Skin epidermis (tissue), 12 donors: ENCODE measurements at regions not wholly inside any gene's neighbourhood (a gene's known extent, or its start where the extent isn't known, plus 50 kb on each side); places are given as distances from the start of the nearest gene placed in this dataset.
"Not testable (repeated sequence)": the region's sequence is repeated elsewhere in the genome, so short reads cannot be mapped to it uniquely, and the experiment has no call there.

Experiments used
- H3K27ac ChIP-seq, 21 experiments: fragments of 200-600 bp; sonication (generic) in 11 of 21; one replicate each; pipeline ENCODE4 v1.5.0; 2020; ENCODE audit warnings: mild to moderate bottlenecking in 3 of 21, inconsistent platforms in 2 of 21, moderate library complexity in 2 of 21
- H3K4me3 ChIP-seq, 7 experiments: fragments of 200-600 bp; sonication (generic) in 2 of 7; one replicate each; pipeline ENCODE4 v1.5.0; 2020; ENCODE audit warnings: inconsistent platforms in 2 of 7, mild to moderate bottlenecking in 2 of 7, moderate library complexity in 1 of 7

DNA sequence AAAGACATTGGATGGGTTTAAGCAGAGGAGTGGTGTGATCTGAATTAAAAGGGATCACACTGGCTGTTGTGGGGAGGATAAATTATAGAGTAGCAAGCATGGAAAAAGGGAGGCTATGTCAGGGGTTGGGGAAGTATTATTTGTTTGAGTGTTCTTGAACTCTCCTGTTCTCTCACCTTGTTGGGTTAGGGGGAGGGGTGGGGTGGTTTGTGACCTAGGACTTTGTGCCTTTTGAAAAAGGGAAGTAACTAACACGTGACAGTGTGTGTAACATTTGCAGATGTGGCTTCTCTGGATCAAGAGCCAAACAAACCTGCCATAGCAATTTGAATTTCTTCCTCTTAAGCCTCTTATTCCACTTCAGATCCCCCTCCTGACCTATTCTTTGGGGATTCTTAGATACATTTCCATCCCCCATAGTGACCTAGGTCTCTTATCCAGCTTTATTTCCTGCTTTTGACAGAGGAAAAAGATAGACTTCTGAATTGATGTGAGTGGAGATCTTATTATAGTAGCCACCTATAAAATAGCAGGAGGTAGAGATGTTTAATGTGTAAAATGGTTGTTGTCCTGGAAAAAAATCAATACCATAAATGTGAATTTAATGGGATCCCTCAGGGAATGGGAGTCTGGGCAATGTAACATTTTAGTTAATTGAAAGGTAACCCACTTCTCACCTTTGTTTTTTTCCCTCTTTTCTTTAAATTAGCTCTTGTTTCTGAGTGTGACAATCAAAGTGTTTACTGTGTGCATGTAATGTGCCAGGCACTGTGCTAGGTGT, 120.4 kb downstream of the CT47B1 start:
- H3K27ac ChIP-seq = no peak overlapping the region
- H3K4me3 ChIP-seq = no peak overlapping the region

DNA sequence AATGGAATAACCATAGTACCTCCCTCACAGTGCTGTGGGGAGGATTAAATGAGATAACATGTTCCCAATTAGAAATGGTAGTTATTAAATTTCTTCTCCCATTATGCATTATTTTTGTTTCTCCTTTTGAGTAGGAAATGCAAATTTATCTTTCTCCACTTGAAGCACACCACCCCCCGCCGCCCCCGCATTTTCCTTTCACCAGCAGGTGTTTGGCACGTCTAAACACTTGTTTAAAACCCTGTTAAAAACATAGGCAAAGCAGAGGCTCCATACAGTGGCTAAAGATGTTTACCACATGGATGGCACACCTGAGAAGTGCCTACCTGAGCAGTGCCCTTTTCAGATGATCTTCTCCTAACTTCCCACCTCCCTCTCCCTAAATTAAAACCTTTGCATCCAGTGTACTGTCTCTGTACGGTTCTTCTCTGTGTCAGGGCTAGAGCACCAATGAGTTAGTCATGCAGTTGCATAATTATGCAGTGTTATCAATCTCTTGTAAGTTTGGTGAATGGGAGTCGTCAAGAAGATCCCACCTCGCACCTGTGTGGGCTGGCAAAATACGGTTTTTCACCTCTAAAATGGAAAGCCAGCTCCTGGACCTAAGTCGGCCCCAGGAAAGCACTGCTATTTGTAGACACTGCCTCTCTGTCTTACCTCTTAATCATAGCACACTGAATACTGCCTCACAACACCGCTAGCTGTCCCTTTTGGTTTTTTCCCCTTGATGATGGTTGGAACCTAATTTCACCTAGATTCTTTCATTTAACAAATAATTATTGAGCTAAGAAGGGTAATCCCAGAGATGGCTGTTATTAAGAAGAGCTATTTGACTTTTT, 122.0 kb downstream of the CT47B1 start:
- H3K4me3 ChIP-seq = no peak overlapping the region
- peak overlapping the region in 1 of 21 experiments; percentile 8 for H3K27ac ChIP-seq

DNA sequence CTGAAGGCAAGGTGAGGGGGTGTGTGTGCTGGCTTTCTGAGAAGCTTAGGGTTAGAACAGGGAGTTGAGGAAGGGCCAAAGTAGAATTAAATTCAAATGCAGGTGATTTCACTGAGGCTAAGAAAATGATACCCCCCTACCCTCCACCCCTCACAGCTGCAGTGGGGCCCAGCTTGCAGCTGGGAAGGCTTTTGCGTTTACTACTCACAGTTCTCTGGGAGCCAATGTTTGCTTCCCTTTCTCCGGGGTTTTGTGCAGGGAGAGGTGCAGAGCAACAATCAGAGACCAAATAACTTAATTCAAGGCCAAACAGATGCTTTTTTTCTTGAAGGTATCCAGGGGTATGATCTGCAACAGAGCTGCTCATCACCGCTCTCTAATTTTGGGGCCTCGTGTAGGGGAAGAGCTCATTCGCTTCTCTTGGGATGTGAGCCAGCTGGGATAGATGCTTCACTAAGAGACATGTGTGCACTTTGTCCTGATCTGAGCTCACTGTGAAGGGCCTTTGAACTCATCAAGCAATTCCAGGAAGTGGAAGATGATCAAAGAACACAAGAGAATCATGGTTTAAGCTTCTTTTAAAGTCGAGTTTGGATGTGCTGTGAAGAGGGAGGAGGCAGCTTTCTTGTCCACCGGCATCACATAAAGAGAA, 122.7 kb upstream of the C1GALT1C1 start:
- H3K27ac ChIP-seq = no peak overlapping the region
- no peak overlapping the region for H3K4me3 ChIP-seq

DNA sequence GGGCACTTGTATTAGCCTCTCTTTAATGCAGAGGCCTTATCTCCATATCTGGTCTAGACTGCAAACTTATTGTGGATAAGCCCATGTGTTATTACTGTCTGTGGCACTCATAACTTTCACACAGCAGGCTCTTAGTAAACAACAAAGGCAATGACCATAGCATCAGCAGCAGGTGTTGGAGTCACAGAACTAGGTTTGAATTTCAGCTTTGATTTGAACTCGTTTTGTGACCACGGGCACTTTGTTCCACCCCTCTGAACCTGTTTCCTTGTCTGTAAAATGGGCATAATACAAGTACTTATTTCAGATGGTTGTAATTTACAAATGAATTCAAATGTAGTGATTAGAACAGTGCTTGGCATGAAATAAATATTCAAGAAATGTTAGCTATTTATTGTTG, 121.8 kb upstream of the C1GALT1C1 start:
- Histone ChIP-seq H3K27ac (no peak overlapping the region), H3K4me3 (no peak overlapping the region)

DNA sequence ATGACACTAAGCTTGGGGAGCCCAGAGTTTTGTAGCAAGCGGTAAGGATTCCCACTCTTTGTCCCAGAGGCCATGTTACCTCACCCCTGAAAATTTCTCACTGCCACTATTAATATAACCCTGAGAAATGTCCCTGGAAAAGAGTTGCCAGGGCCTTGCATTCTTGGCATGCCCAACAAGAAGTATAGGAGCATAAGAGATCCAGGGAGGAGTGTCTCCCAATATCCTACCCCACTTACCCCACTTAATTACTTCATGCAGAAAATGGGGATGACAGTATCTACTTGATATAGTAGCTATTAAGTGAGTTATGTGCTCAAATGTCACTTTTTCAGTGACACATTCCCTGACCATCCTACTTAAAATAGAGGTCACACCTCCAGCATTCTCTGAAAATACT, 120.5 kb upstream of the C1GALT1C1 start:
- Histone ChIP-seq H3K4me3 (no peak overlapping the region), H3K27ac (no peak overlapping the region)

DNA sequence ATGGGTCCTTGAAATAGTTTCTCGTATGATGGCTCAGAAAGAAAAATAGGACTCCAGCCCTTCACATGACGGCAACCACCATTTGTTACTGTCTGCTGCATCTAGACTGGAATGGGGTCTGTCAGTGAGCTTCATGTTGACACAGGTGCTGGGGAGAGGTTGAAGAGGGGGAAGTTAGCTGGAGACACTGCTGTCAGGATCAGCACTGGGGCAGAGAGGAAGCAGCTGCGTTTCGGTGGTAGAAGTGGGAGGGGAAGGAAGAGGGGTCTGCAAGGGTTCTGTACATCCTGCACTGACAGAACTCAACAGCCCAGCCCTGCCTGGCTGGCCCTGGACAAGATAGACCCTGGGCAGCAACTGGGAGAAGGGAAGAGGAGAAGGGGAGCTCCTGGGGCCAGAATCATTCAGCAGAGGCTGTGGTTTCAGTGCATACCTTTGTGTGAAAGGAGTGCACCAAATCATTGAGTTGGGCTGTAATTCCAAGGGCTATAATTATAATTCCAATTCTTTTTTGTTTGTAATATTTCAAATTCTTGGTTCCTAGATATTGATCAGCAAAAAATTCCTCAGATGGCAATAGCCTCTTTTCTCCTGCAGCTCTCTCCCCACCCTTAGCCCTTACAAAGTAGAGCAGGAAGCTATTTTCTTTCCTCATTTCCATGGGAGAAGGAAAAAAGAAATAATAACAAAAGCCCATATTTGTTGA, 119.4 kb upstream of the C1GALT1C1 start:
- H3K27ac ChIP-seq = no peak overlapping the region
- no peak overlapping the region for H3K4me3 ChIP-seq

DNA sequence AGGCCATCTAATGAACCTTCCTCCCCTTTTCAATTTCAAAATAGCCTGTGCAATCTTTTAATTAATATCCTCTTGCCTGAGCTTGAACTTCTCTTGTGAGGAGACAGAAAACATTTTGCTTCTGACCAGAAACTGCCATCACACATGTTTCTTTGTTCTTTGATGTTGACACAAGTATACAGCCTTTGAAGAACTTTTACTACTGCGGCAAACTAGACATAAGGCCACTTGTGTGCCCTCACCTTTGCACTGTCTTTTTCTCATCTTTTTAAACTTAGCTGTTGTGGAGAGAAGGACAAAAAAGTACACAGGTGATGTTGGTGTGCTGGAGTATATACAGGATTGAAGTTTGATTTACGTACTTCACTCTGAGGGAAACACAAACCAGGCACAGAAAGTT, 116.3 kb upstream of the C1GALT1C1 start:
- H3K27ac ChIP-seq = no peak overlapping the region
- no peak overlapping the region for H3K4me3 ChIP-seq

DNA sequence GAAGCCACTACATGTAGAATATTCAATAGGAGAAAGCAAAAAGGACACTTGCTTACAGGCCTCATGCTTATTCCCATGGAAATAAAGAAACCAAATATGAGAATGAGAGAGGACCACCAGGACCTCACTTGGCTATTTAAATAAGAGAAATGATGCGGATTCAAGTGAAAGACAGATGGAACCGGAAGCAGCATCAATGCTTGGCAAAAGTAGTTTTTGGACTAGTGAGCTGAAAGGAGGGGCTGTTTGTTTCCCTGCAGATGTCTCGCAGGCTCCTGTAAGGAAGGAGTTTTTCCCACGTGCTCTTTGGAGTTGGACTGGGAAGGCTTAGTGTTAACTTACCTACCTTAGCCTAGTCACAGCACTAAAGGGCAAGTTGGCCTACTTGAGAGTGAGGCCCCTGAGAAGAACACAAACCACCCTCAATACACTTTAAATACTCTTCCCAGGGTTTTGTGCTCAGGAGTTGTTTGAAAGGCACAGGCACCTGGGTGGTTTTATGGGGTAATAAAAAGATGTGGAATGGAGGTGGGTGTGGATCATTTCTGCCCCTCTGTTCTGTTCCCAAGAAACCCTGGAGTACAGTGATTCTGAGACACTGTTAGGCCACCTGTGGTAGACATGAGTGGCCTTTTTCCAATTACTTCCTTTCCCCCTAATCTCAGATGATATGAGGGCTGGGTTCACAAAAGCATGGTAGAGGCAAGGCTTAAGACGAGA, 113.3 kb upstream of the C1GALT1C1 start:
- H3K4me3 ChIP-seq = no peak overlapping the region
- H3K27ac ChIP-seq = no peak overlapping the region

DNA sequence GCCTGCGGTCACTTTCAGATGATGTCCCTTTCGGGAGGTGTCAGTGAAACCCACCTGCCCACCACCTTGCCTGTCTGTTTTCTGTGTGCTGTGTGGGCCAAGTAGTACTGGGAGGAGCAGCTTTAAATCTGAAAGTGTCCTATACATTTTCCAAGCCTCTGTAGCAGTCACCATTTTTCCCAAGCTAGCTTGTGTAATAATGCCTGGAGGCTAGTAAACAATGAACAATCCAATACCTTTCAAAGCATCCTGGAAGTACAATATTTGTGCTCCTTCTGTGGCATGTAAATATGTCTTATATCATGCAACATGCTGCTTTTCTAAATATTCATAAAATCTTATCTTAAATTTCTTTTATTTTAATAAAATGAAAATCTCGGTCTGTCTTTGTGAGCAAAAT, 111.6 kb upstream of the C1GALT1C1 start:
- H3K4me3 ChIP-seq = no peak overlapping the region
- H3K27ac ChIP-seq = no peak overlapping the region

DNA sequence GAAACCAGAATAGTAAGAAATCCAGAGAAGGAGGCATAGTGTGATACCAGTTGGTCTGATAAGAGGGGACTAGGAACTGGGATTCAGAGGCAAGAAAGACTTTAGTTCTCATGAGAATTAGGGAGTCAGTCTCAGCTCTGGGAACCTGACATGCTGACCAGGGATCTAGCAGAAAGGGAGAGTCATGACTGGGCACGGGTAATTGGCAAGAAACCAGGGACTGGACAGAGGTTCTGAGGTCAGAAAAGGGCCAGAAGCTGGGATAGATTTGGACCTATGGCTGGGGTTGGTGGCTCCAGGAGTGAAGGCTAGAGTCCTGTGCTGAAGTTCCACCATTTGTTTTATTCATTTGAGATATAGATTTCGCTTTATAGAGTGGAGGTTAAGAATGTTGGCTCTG, 110.2 kb upstream of the C1GALT1C1 start:
- Histone ChIP-seq H3K27ac (no peak overlapping the region), H3K4me3 (no peak overlapping the region)

DNA sequence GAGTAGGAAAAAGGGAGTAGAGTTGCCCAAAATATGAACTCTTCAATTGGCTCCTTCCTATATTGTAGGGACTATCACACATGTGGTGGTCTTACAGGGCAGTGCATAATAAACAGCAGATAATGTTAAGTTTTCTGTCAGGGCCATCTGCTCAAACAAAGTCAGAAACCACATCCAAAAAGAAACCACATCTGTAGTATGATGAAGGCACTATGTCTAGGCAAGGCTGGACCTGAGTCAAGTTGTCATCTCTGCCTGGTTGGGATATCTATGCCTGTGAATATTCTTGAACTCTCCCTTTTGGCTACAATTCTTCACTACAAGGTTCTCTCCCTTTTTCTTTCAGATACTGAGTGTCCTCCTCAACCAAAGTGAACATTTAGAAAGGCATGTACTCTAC, 109.4 kb upstream of the C1GALT1C1 start:
- no peak overlapping the region for H3K4me3 ChIP-seq
- H3K27ac ChIP-seq = no peak overlapping the region

DNA sequence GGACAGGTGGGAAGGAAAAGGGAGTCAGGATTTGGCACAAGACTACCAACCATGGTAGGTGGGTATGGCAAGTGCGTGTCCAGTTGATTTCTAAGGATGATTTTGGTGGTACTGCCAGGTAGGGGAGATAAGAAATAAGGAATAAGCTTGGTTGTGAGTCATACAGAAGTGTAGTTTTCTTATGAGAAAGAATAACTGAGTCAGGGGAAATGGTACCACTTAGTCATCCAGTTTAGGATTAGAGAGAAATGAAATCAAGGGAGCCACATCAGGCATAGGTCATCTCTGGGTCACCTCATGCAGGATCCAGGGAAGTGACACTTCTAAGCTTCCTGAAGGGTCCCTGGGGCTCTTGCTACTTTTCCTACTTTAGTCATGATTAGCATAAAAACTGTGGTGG, 107.1 kb upstream of the C1GALT1C1 start:
- no peak overlapping the region for H3K27ac ChIP-seq
- no peak overlapping the region for H3K4me3 ChIP-seq

DNA sequence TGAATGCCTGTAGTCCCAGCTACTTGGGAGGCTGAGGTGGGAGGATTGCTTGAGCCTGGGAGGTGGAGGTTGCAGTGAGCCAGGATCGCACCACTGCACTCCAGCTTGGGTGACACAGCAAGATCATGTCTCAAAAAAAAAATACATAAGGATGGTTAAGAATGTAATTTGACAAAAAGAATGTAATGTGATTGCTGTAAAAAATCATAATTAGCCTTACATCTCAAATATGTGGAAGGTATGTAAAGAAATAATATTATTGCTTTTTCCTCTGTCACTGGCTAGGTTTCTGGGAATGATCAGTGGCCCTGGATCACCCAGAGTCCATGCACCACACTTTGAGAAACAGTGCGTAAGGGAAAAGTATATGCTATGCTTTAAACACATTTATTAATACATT, 106.1 kb upstream of the C1GALT1C1 start:
- Histone ChIP-seq H3K27ac (no peak overlapping the region), H3K4me3 (no peak overlapping the region)

DNA sequence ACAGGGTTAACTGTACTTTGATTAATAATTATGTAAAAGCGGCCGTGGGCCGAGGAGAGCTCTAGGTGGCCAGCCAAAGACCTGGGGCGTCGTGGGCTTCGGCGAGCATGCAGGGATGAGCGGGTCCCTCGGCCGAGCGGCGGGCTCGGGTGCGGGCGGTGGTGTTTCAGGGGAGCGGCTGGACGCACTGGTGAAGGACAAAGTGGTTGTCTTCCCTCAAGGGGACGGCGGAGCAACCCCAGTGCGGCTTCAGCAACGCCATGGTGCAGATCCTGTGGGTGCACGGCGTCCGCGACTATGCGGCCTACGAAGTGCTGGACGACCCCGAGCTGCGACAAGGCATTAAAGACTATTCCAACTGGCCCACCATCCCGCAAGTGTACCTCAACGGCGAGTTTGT, 103.0 kb upstream of the C1GALT1C1 start:
- H3K4me3 ChIP-seq = no peak overlapping the region
- H3K27ac ChIP-seq = no peak overlapping the region

DNA sequence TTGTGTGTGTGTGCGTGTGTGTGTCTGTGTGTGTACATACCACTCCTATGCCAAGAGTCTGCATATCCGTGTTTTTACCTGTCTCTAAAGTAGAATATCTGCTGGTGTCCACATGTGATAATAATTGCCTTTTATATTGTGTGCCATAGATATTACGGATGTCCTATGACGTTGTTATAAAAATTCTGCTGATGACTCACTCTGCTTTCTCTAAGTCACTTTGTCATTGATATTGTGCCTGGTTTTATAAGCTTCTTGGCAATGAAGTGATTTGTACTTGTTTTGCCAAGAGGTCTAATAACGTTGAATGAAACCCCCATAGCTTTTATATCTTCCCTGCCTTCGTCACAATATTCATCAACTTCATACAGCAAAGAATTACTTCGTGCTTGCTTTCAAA, 102.6 kb upstream of the C1GALT1C1 start:
- H3K4me3 ChIP-seq = no peak overlapping the region

DNA sequence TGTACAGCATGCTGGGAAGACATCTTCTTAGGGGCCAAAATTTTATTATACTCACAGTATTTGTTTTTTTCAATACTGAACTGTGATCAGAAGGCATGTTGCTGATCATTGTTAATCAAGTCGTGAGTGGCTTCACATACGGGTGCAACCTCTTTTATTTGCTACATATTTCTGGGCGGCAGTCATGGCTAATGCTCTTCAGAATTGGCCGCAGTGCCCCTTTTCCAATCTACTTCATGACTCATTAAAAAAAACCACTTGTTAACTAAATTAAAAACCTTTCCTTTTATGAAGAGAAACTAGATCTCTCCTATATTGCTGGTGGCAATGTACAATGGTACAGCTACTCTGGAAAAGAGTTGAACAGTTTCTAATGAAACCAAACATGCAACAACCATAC, 101.5 kb upstream of the C1GALT1C1 start:
- no peak overlapping the region for H3K27ac ChIP-seq
- no peak overlapping the region for H3K4me3 ChIP-seq

More for the DNA sequence above, 102.6 kb upstream of the C1GALT1C1 start:
- no peak overlapping the region for H3K27ac ChIP-seq

DNA sequence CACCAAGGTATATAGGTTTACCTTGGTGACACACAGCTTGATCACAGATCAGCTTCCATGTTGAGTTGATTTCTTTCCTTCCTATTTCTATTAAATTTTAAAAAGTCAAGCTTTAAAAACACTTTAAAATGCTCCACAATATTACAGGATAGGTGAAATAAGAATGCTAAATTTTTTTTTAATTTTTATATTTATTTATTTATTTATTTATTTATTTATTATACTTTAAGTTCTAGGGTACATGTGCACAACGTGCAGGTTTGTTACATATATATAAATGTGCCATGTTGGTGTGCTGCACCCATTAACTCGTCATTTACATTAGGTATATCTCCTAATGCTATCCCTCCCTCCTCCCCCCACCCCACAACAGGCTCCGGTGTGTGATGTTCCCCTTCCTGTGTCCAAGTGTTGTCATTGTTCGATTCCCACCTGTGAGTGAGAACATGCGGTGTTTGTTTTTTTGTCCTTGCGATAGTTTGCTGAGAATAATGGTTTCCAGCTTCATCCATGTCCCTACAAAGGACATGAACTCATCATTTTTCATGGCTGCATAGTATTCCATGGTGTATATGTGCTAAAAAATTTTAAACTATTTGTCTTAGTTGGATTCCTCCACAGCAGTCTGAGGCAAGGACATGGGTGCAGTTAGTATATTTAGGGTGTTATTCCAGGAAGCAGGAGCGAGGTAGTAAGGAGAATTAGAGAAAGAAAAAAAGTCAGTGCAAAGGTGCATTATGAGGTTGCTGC, 99.8 kb upstream of the C1GALT1C1 start:
- H3K4me3 ChIP-seq, H3K27ac ChIP-seq: not testable (repeated sequence)

DNA sequence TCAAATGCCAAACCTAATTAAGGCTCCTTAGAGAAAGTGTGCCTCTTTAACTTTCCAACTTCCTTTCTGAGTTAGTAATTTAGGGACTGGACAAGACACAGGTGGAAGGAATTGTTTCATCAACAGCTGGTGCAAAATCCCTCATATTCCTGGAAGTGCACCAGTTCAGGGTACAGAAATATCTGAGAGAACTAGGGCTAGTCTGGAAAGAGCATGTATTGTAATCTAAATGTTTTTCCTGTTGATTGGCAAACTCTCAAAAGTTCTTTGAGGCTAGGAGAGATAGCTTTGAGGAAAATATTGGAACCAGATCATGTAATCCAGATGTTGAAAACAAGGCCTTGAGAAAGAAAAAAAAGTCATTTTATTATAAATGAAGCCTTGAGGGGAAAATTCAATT, 98.1 kb upstream of the C1GALT1C1 start:
- Histone ChIP-seq H3K4me3 (no peak overlapping the region), H3K27ac (no peak overlapping the region)

DNA sequence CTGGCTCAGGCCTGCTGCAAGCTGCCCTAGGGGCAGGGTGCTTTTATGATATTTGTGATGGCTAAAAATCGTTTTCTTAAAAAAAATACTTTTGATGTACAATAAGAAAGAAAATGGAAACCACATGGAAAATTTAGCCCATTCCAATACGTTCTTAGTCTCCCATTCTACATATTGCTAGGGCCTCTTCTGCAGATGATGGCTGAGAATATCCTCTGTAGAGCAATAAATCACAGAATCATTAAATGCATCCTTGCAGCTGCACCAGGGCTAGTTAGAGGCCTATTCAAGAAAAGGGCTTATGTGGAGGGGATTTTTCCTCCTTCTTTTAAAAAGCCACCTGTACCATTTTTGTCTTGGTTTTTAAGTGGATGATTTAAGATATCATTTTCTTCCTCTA, 97.6 kb upstream of the C1GALT1C1 start:
- Histone ChIP-seq H3K27ac (no peak overlapping the region), H3K4me3 (no peak overlapping the region)
